Suprapubic skin (tissue), 4 donors: ENCODE measurements at regions not wholly inside any gene's neighbourhood (a gene's known extent, or its start where the extent isn't known, plus 50 kb on each side); places are given as distances from the start of the nearest gene placed in this dataset.

Experiments used
- CTCF ChIP-seq, 2 donors: fragments of 200-600 bp in 1 of 2; fragments of 450-650 bp in 1 of 2; sonication (generic) in 1 of 2; IDR thresholded peaks; one replicate each; pipeline ENCODE4 v1.5.1; 2016 to 2019; ENCODE audit warnings: antibody characterized with exemption in 2 of 2, mild to moderate bottlenecking in 1 of 2, moderate library complexity in 1 of 2
- EP300 ChIP-seq: sonication (generic); formaldehyde crosslinking; IDR thresholded peaks from one replicate; pipeline ENCODE4 v1.6.1; 2017; ENCODE audit warnings: antibody characterized with exemption
- POLR2A ChIP-seq, 2 donors: fragments of 450-650 bp; IDR thresholded peaks; one replicate each; pipeline ENCODE4 v1.6.1; 2017; ENCODE audit warnings: antibody characterized with exemption in 2 of 2, mild to moderate bottlenecking in 2 of 2, moderate library complexity in 2 of 2
- POLR2AphosphoS5 ChIP-seq, 3 donors: sonication (generic); formaldehyde crosslinking; IDR thresholded peaks; one replicate each; pipeline ENCODE4 v1.6.1; 2017; ENCODE audit warnings: antibody characterized with exemption in 3 of 3

- no peak for TF ChIP-seq CTCF (IDR thresholded peaks at IDR 0.05)
- no peak for TF ChIP-seq POLR2AphosphoS5 (IDR thresholded peaks at IDR 0.05)
- no peak for TF ChIP-seq POLR2A (IDR thresholded peaks at IDR 0.05)
- TF ChIP-seq EP300: no peak
These were observed 206.4 kb downstream of the NOL4 start for GRCh38 chr18:34018336-34018735.
